ENCODE measurements at regions not wholly inside any gene's neighbourhood (a gene's known extent, or its start where the extent isn't known, plus 50 kb on each side); places are given as distances from the start of the nearest gene placed in this dataset.
"Not testable (repeated sequence)": the region's sequence is repeated elsewhere in the genome, so short reads cannot be mapped to it uniquely, and the experiment has no call there.

- no peak for DNase-seq (ENCODE audit: low spot score)
Measured at GRCh38 chr6:155676346-155676745, 220.7 kb upstream of the NOX3 start.

GRCh38 chr6:155670655-155671054 lies 215.0 kb upstream of the NOX3 start:
- DNase-seq (ENCODE audit: low spot score), result no peak

- no peak for DNase-seq (ENCODE audit: low spot score)
Measured at GRCh38 chr6:155660251-155660977, 204.8 kb upstream of the NOX3 start.

GRCh38 chr6:155656024-155656423 lies 200.4 kb upstream of the NOX3 start:
- DNase-seq (ENCODE audit: low spot score), result no peak

- DNase-seq (ENCODE audit: low spot score), result no peak
Measured at GRCh38 chr6:155654474-155654873, 198.8 kb upstream of the NOX3 start.

- DNase-seq (ENCODE audit: low spot score), result no peak
Measured at GRCh38 chr6:155648301-155648700, 192.7 kb upstream of the NOX3 start.

- no peak for DNase-seq (ENCODE audit: low spot score)
Measured at GRCh38 chr6:155647354-155647753, 191.7 kb upstream of the NOX3 start.

- no peak for DNase-seq (ENCODE audit: low spot score)
Measured at GRCh38 chr6:155646443-155646842, 190.8 kb upstream of the NOX3 start.

GRCh38 chr6:155645325-155645724 lies 189.7 kb upstream of the NOX3 start:
- DNase-seq (ENCODE audit: low spot score), result no peak

GRCh38 chr6:155641603-155642002 lies 186.0 kb upstream of the NOX3 start:
- DNase-seq (ENCODE audit: low spot score), result no peak

- no peak for DNase-seq (ENCODE audit: low spot score)
Measured at GRCh38 chr6:155638200-155638599, 182.6 kb upstream of the NOX3 start.

- no peak for DNase-seq (ENCODE audit: low spot score)
Measured at GRCh38 chr6:155635416-155635815, 179.8 kb upstream of the NOX3 start.

GRCh38 chr6:155630085-155630484 lies 174.4 kb upstream of the NOX3 start:
- DNase-seq (ENCODE audit: low spot score), result no peak

- DNase-seq (ENCODE audit: low spot score), result no peak
Measured at GRCh38 chr6:155629652-155630051, 174.0 kb upstream of the NOX3 start.

GRCh38 chr6:155628306-155628705 lies 172.7 kb upstream of the NOX3 start:
- no peak for DNase-seq (ENCODE audit: low spot score)

- not testable (repeated sequence) for DNase-seq (ENCODE audit: low spot score)
Measured at GRCh38 chr6:155627722-155628212, 172.1 kb upstream of the NOX3 start.

GRCh38 chr6:155623450-155624178 lies 168.0 kb upstream of the NOX3 start:
- DNase-seq (ENCODE audit: low spot score), result no peak

- DNase-seq (ENCODE audit: low spot score), result no peak
Measured at GRCh38 chr6:155614606-155615005, 159.0 kb upstream of the NOX3 start.

- DNase-seq (ENCODE audit: low spot score), result no peak
Measured at GRCh38 chr6:155611742-155612141, 156.1 kb upstream of the NOX3 start.

- DNase-seq (ENCODE audit: low spot score), result no peak
Measured at GRCh38 chr6:155604991-155605390, 149.4 kb upstream of the NOX3 start.

- DNase-seq (ENCODE audit: low spot score), result no peak
Measured at GRCh38 chr6:155599561-155599960, 143.9 kb upstream of the NOX3 start.

- no peak for DNase-seq (ENCODE audit: low spot score)
Measured at GRCh38 chr6:155599160-155599559, 143.5 kb upstream of the NOX3 start.

GRCh38 chr6:155595284-155595683 lies 139.6 kb upstream of the NOX3 start:
- no peak for DNase-seq (ENCODE audit: low spot score)

- DNase-seq (ENCODE audit: low spot score), result no peak
Measured at GRCh38 chr6:155591741-155592140, 136.1 kb upstream of the NOX3 start.
